Sigmoid colon (tissue), 6 donors: ENCODE measurements at regions not wholly inside any gene's neighbourhood (a gene's known extent, or its start where the extent isn't known, plus 50 kb on each side); places are given as distances from the start of the nearest gene placed in this dataset.

Source experiments
- DNase-seq: peaks from one replicate; pipeline ENCODE4 v3.0.0-alpha.2; 2019
- H3K27ac ChIP-seq, 4 donors: fragments of 200-600 bp; sonication (generic); one replicate each; pipeline ENCODE4 v1.5.1; 2016 to 2019; ENCODE audit warnings: mild to moderate bottlenecking in 1 of 4
- H3K27me3 ChIP-seq, 3 donors: fragments of 200-600 bp; sonication (generic); one replicate each; pipeline ENCODE4 v1.5.1; 2019; ENCODE audit warnings: mild to moderate bottlenecking in 1 of 3
- H3K36me3 ChIP-seq, 4 donors: fragments of 200-600 bp; sonication (generic); one replicate each; pipeline ENCODE4 v1.5.1; 2016 to 2019
- H3K4me1 ChIP-seq, 4 donors: fragments of 200-600 bp; sonication (generic); one replicate each; pipeline ENCODE4 v1.5.1; 2017 to 2019
- H3K4me3 ChIP-seq, 4 donors: fragments of 200-600 bp; sonication (generic); one replicate each; pipeline ENCODE4 v1.5.1; 2017 to 2019; ENCODE audit warnings: mild to moderate bottlenecking in 2 of 4, moderate library complexity in 1 of 4
- H3K9me3 ChIP-seq, 4 donors: fragments of 200-600 bp in 3 of 4; sonication (generic) in 3 of 4; one replicate each; pipeline versions ENCODE4 v1.5.1 to v1.6.1; 2013 to 2019
- CTCF ChIP-seq, 4 experiments: fragments of 450-650 bp in 3 of 4; fragments of 200-600 bp in 1 of 4; IDR thresholded peaks; one replicate each; pipeline ENCODE4 v1.5.1; 2016 to 2019; ENCODE audit warnings: antibody characterized with exemption in 4 of 4, mild to moderate bottlenecking in 3 of 4, moderate library complexity in 2 of 4
- EP300 ChIP-seq, 4 donors: sonication (generic); formaldehyde crosslinking; IDR thresholded peaks; one replicate each; pipeline ENCODE4 v1.6.1; 2017; ENCODE audit warnings: antibody characterized with exemption in 4 of 4
- POLR2A ChIP-seq, 2 donors: fragments of 450-650 bp; IDR thresholded peaks; one replicate each; pipeline ENCODE4 v1.6.1; 2016; ENCODE audit warnings: antibody characterized with exemption in 2 of 2, mild to moderate bottlenecking in 2 of 2, moderate library complexity in 2 of 2
- POLR2AphosphoS5 ChIP-seq, 4 donors: sonication (generic); formaldehyde crosslinking; IDR thresholded peaks; one replicate each; pipeline ENCODE4 v1.6.1; 2017; ENCODE audit warnings: antibody characterized with exemption in 4 of 4
- WGBS, 2 donors: extraction: QIAGEN DNeasy Blood & Tissue Kit; methylation state at CpG; one replicate each; pipeline ENCODE4 v1.1.7; 2013; 5-methylcytosine and 5-hydroxymethylcytosine counted together
- intact Hi-C: fragments of 100-400 bp; cut with DNase I; formaldehyde crosslinking; loops from one replicate; pipeline ENCODE4 v1.15.1; 2023
- donor health status: healthy with polysubstance abuse.
- donor health status: healthy.

- Histone ChIP-seq H3K27ac (peak overlapping the region in 1 of 4 donors; percentile 79), H3K4me1 (peaks cover 0 to 10% (median 5%) of the 10 kb centered on the region in 4 donors), H3K36me3 (no peaks in the 10 kb centered on the region), H3K27me3 (no peaks in the 10 kb centered on the region), H3K9me3 (no peaks in the 10 kb centered on the region), H3K4me3 (no peak overlapping the region)
- no peak for TF ChIP-seq EP300 (IDR thresholded peaks at IDR 0.05)
- TF ChIP-seq CTCF (IDR thresholded peaks at IDR 0.05) = no peak
- TF ChIP-seq POLR2AphosphoS5 (IDR thresholded peaks at IDR 0.05) = no peak
- no peak for TF ChIP-seq POLR2A (IDR thresholded peaks at IDR 0.05)
- intact Hi-C loops = no loop called here
- WGBS, 2 donors = 91 to 93% methylated on average over 7 of the region's 7 CpGs
- no peak for DNase-seq
These were observed 482.7 kb upstream of the CD180 start for GRCh38 chr5:67679184-67679841.

- no peaks in the 10 kb centered on the region for H3K9me3 ChIP-seq
- H3K27me3 ChIP-seq = no peaks in the 10 kb centered on the region
- no peaks in the 10 kb centered on the region for H3K36me3 ChIP-seq
- 94 to 100% methylated on average over 3 of the region's 3 CpGs for WGBS, 2 donors
- DNase-seq = no peak
- H3K4me3 ChIP-seq = no peak overlapping the region
- H3K4me1 ChIP-seq = peaks cover 0 to 10% (median 5%) of the 10 kb centered on the region in 4 donors
- no peak overlapping the region for H3K27ac ChIP-seq
- TF ChIP-seq POLR2AphosphoS5 (IDR thresholded peaks at IDR 0.05) (no peak), EP300 (IDR thresholded peaks at IDR 0.05) (no peak), POLR2A (IDR thresholded peaks at IDR 0.05) (no peak), CTCF (IDR thresholded peaks at IDR 0.05) (no peak)
- intact Hi-C loops = no loop called here
These were observed 482.0 kb upstream of the CD180 start for GRCh38 chr5:67678594-67678993.

DNA sequence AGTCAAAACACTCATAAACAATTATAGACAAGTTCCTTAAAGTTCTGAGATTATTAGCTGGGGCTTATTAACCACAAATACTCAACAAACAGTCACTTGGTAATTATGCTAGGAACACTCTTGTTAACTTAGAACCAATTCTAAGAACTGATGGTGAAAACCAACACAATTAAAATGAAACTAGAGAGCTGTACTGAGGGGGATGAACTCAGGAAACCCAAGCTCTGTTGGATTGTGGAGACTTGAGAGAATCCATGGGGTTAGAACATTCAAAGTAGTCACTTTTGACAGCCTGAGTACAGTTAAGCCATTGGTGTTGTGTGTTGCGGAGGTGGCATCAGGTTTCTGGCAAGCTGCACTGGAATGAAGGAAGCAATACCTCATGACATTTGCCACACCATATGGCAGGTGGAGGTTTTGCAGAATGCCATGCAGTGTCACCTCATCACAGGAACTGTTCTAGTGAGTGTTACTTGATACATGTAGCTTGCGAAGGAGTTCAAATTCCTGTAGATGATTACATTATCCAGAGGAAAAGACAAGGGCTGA lies 480.9 kb upstream of the CD180 start:
- no peaks in the 10 kb centered on the region for H3K27me3 ChIP-seq
- no peak for DNase-seq
- H3K4me1 ChIP-seq = peaks cover 0 to 10% (median 5%) of the 10 kb centered on the region in 4 donors
- TF ChIP-seq POLR2AphosphoS5 (IDR thresholded peaks at IDR 0.05) (no peak), POLR2A (IDR thresholded peaks at IDR 0.05) (no peak)
- intact Hi-C loops = no loop called here
- WGBS, 2 donors = 88 to 96% methylated on average over 2 of the region's 2 CpGs
- no peaks in the 10 kb centered on the region for H3K36me3 ChIP-seq
- no peak overlapping the region for H3K4me3 ChIP-seq
- no peak overlapping the region for H3K27ac ChIP-seq
- no peaks in the 10 kb centered on the region for H3K9me3 ChIP-seq

GRCh38 chr5:67676863-67677262 lies 480.3 kb upstream of the CD180 start:
- no peak for TF ChIP-seq EP300 (IDR thresholded peaks at IDR 0.05)
- TF ChIP-seq CTCF (IDR thresholded peaks at IDR 0.05) = no peak
- no peak for TF ChIP-seq POLR2AphosphoS5 (IDR thresholded peaks at IDR 0.05)
- no peak for TF ChIP-seq POLR2A (IDR thresholded peaks at IDR 0.05)
- Histone ChIP-seq H3K4me3 (no peak overlapping the region), H3K27me3 (no peaks in the 10 kb centered on the region), H3K9me3 (no peaks in the 10 kb centered on the region), H3K36me3 (no peaks in the 10 kb centered on the region), H3K4me1 (peaks cover 0 to 10% (median 5%) of the 10 kb centered on the region in 4 donors), H3K27ac (no peak overlapping the region)
- intact Hi-C loops = no loop called here
- 91 to 93% methylated on average over 2 of the region's 2 CpGs for WGBS, 2 donors
- no peak for DNase-seq

DNA sequence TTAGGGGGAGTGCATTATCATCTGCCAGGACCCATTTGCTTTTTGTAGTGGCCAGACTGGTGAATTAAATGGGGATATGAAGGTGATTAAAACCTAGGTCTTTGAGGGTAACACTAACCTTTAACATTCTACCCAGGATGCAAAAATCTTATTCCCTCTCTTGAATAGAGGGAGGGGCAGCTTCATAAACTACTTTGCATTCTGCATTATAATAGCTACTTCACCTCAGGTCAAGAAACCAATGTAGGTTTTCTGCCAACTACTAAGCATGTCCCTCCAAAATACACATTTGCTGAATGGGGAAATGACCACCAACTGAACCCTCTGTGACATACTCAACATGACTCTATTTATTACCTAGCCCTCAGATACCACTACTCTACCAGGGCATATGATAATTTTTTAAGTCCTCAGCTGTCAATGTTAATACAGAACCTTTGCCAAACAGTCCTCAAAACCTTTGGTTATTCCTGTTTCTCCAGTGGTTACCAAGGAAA lies 477.6 kb upstream of the CD180 start:
- no peak for DNase-seq
- intact Hi-C loops = no loop called here
- Histone ChIP-seq H3K4me1 (no peaks in the 10 kb centered on the region), H3K27ac (no peak overlapping the region), H3K27me3 (no peaks in the 10 kb centered on the region), H3K36me3 (no peaks in the 10 kb centered on the region), H3K4me3 (no peak overlapping the region), H3K9me3 (no peaks in the 10 kb centered on the region)
- TF ChIP-seq POLR2A (IDR thresholded peaks at IDR 0.05) (no peak), EP300 (IDR thresholded peaks at IDR 0.05) (no peak), POLR2AphosphoS5 (IDR thresholded peaks at IDR 0.05) (no peak), CTCF (IDR thresholded peaks at IDR 0.05) (no peak)
